ENCODE measurements at regions not wholly inside any gene's neighbourhood (a gene's known extent, or its start where the extent isn't known, plus 50 kb on each side); places are given as distances from the start of the nearest gene placed in this dataset.
A peak's percentile ranks its signal among the peaks of the same experiment; 100 is the strongest.
"Not testable (repeated sequence)": the region's sequence is repeated elsewhere in the genome, so short reads cannot be mapped to it uniquely, and the experiment has no call there.

DNA sequence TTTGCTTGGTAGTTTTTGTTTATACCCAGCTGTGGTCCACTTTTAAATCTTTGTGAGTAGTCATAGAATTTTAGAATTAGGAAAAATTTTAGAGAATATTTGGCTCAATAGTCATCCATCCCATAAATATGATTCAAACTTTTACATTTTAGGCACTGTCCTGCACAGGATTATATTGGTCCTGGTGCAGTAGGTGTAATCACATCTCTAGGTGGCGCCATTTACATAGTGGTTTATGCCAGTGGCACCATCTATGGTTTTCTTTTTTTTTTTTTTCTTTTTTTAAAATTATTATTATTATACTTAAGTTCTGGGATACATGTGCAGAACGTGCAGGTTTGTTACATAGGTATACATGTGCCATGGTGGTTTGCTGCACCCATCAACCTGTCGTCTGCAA lies 260.7 kb upstream of the KCNN2 start:
- H3K27ac ChIP-seq, result no peak overlapping the region
- H3K4me1 ChIP-seq (replicated peaks in 1 of 2), result peaks cover 0 to 6% of the 10 kb centered on the region in 2 donors
- peak in 3 of 8 experiments; percentile 26 to 68 (median 46) for ATAC-seq (replicated peaks in 6 of 8)
- H3K4me3 ChIP-seq, result no peak overlapping the region
- in situ Hi-C loops (cut with MboI; ENCODE audit: low pct_unique_long_range_greater_than_20kb in 2 of 9, low sequenced_read_pairs in 9 of 9, unreplicated experiment in 9 of 9), result no loop called here
- 0 to 60% (median 22%) methylated on average over 1 to 3 of the region's 3 CpGs; no CpG with 5 or more reads in 2 of the 10 experiments for WGBS, 10 experiments

DNA sequence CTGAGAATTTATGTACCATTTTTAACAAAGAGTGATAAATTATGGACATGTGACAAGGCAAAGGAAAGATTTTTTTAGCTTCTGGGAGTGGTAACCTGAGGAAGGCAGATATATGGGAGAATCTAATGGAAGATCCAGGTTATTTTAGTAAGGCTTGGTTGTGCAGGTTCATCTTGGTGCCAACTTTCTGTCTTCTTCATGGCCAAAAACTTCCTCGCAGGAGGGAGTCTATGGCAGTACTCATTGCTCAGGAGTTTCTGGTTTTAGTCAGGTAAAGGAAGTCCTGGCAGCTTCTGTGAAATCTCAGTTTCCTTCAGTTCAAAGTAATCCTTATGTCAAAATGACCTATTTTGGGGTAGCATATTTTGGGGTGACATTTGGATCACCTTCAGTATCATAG lies 248.3 kb upstream of the KCNN2 start:
- H3K27ac ChIP-seq, result no peak overlapping the region
- no peak for ATAC-seq (replicated peaks in 6 of 8)
- H3K4me3 ChIP-seq, result no peak overlapping the region
- in situ Hi-C loops (cut with MboI; ENCODE audit: low pct_unique_long_range_greater_than_20kb in 2 of 9, low sequenced_read_pairs in 9 of 9, unreplicated experiment in 9 of 9), result no loop called here
- 17 to 100% (median 90%) methylated on average over 1 of the region's 1 CpG; no CpG with 5 or more reads in 6 of the 10 experiments for WGBS, 10 experiments
- H3K4me1 ChIP-seq (replicated peaks in 1 of 2), result no peaks in the 10 kb centered on the region

DNA sequence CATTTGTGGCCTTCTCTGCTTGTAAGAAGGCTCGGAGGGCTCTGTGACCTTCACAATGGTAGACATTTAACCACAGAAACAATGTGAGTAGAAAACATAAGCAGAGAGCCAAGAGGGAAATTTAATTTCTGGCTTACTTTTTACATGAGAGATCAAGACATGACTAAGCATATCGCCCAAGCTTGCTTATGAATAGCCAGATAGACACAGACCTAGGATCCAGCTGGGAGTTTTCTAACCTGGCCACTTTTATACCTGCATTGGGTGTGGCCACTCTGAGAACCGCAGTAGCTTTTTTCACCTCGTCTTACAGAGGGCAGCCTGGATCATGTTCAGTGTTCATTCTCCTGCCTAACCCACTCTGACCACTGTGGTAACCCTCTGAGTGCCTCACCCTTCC lies 244.9 kb upstream of the KCNN2 start:
- Histone ChIP-seq H3K4me3 (no peak overlapping the region), H3K27ac (no peak overlapping the region), H3K4me1 (replicated peaks in 1 of 2) (no peaks in the 10 kb centered on the region)
- no peak for ATAC-seq (replicated peaks in 6 of 8)
- in situ Hi-C loops (cut with MboI; ENCODE audit: low pct_unique_long_range_greater_than_20kb in 2 of 9, low sequenced_read_pairs in 9 of 9, unreplicated experiment in 9 of 9), result no loop called here
- 7 to 90% (median 74%) methylated on average over 1 to 4 of the region's 4 CpGs; no CpG with 5 or more reads in 3 of the 10 experiments for WGBS, 10 experiments

DNA sequence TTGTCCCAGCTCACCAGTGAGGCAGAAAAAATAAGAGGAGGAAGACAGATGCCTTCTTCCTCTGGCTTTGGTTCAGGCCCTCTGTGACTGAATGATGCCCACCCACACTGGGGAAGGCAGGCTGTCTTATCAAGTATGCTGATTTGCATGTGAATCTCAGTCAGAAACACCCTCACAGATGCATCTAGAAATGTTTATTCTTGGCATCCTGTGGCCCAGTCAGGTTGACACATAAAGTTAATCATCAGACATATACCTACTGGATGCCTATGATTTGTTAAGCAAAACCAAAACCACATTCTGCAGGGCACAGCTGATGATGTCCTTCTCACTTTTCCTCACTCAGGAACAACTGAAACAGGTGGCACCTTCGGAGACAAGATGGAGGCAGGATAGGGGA lies 243.4 kb upstream of the KCNN2 start:
- in situ Hi-C loops (cut with MboI; ENCODE audit: low pct_unique_long_range_greater_than_20kb in 2 of 9, low sequenced_read_pairs in 9 of 9, unreplicated experiment in 9 of 9), result no loop called here
- Histone ChIP-seq H3K4me1 (replicated peaks in 1 of 2) (no peaks in the 10 kb centered on the region), H3K4me3 (no peak overlapping the region), H3K27ac (no peak overlapping the region)
- 0 to 57% (median 41%) methylated on average over 1 of the region's 1 CpG; no CpG with 5 or more reads in 4 of the 10 experiments for WGBS, 10 experiments
- no peak for ATAC-seq (replicated peaks in 6 of 8)

DNA sequence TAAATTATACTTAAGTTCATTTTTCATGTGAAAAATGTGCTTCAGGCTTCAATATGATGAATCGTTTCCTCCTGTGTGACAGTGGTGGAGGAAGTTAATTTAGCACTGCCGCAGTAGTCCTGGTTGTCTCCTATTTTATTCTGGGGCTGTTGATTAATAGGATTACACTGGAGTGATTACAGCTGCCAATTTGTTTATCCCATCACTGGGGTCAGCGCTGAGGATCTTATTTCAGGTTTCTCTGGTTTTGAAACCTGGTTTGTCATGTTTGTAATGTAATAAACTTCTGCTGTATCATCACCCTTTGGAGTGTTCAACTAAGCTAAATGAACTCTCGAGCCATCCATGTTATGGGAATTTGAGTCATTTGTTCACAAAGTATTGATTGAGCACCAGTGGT lies 241.7 kb upstream of the KCNN2 start:
- Histone ChIP-seq H3K27ac (no peak overlapping the region), H3K4me1 (replicated peaks in 1 of 2) (no peaks in the 10 kb centered on the region), H3K4me3 (no peak overlapping the region)
- in situ Hi-C loops (cut with MboI; ENCODE audit: low pct_unique_long_range_greater_than_20kb in 2 of 9, low sequenced_read_pairs in 9 of 9, unreplicated experiment in 9 of 9), result no loop called here
- peak in 1 of 8 experiments; percentile 45 for ATAC-seq (replicated peaks in 6 of 8)
- WGBS, 10 experiments, result 8 to 93% (median 61%) methylated on average over 2 to 4 of the region's 4 CpGs

DNA sequence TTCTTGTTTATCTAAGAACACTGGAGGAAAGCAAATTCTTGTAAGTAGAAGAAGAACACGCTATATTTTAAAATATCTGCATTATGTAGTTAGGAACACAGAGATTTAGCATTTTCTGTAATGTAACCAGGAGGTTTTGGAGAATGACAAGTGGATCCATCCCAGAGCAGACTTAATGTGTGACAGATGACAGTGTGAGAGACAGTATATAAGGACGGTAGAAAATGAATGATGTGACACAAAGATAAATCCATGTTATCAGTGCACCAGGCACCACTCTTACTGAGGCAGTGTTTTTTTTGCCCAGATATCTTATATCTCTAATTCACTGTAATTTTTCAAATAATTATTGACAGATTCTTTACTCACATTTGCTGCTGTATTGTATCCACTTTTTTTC lies 239.0 kb upstream of the KCNN2 start:
- in situ Hi-C loops (cut with MboI; ENCODE audit: low pct_unique_long_range_greater_than_20kb in 2 of 9, low sequenced_read_pairs in 9 of 9, unreplicated experiment in 9 of 9), result no loop called here
- H3K27ac ChIP-seq, result no peak overlapping the region
- H3K4me1 ChIP-seq (replicated peaks in 1 of 2), result no peaks in the 10 kb centered on the region
- no peak overlapping the region for H3K4me3 ChIP-seq
- ATAC-seq (replicated peaks in 6 of 8), result no peak
- WGBS, 10 experiments, result 0 to 100% (median 74%) methylated on average over 1 to 2 of the region's 2 CpGs; no CpG with 5 or more reads in 1 of the 10 experiments

DNA sequence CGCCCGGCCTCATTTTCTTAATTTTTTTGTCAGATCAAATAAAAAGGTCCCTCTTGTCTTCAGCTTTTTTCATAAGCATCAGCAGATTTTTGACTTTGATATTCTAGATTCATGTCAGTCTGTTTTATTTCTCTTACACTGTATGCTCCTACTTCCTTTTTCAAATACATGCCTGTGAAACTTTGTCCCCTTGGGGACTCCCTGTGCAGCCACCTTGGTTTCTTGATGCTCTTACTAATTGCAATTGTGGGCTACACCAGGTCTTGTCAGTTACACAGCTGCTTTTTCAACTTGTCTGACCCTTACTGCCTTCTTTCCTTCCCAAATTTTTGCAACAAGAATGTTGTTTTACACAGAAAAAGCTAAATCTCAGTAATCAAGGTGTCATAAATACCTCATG lies 238.2 kb upstream of the KCNN2 start:
- 80% methylated on average over 1 of the region's 2 CpGs; no CpG with 5 or more reads in 9 of the 10 experiments for WGBS, 10 experiments
- in situ Hi-C loops (cut with MboI; ENCODE audit: low pct_unique_long_range_greater_than_20kb in 2 of 9, low sequenced_read_pairs in 9 of 9, unreplicated experiment in 9 of 9), result no loop called here
- Histone ChIP-seq H3K27ac (no peak overlapping the region), H3K4me3 (no peak overlapping the region), H3K4me1 (replicated peaks in 1 of 2) (no peaks in the 10 kb centered on the region)
- ATAC-seq (replicated peaks in 6 of 8), result no peak

DNA sequence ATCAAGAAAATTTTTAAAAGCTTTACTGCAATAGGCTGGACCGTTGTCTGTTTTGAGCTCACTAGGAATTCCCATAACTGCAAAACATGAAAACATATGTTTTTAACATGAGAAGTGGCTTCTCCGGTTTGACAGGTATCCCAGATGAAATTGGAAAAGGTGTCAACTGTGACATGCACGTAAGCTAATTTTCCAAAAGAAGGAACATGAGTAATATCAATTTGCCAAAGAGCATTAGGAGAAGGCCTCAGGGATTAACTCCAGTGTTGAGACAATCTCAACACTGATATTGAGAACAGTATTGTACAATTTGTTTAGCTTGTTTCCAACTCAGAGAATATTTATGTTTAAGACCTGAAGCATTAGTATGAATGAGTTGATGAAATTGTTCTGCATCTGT lies 215.5 kb upstream of the KCNN2 start:
- Histone ChIP-seq H3K4me3 (no peak overlapping the region), H3K27ac (no peak overlapping the region), H3K4me1 (replicated peaks in 1 of 2) (no peaks in the 10 kb centered on the region)
- in situ Hi-C loops (cut with MboI; ENCODE audit: low pct_unique_long_range_greater_than_20kb in 2 of 9, low sequenced_read_pairs in 9 of 9, unreplicated experiment in 9 of 9), result no loop called here
- 8 to 86% (median 68%) methylated on average over 1 to 3 of the region's 3 CpGs for WGBS, 10 experiments
- no peak for ATAC-seq (replicated peaks in 6 of 8)

DNA sequence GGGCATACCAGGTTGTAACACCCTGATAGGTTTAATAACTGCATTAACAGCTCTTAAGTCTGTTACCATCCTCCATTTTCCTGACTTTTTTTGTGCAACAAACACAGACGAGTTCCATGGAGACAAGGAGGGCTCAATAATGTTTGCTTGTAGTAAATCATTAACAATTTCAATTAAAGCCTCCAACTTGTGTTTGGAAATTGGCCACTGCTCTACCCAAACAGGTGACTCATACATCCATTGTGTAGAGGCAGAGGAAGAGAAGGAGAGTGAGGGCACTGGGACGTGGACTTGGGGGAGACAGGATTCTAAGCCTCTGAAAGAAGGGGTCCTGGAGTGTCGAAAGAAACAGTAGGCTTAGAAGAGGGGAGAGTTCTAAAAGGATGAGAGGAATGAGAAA lies 213.6 kb upstream of the KCNN2 start:
- 0 to 100% (median 56%) methylated on average over 1 to 3 of the region's 3 CpGs; no CpG with 5 or more reads in 2 of the 10 experiments for WGBS, 10 experiments
- no peak for ATAC-seq (replicated peaks in 6 of 8)
- in situ Hi-C loops (cut with MboI; ENCODE audit: low pct_unique_long_range_greater_than_20kb in 2 of 9, low sequenced_read_pairs in 9 of 9, unreplicated experiment in 9 of 9), result no loop called here
- no peak overlapping the region for H3K4me3 ChIP-seq
- H3K4me1 ChIP-seq (replicated peaks in 1 of 2), result no peaks in the 10 kb centered on the region
- no peak overlapping the region for H3K27ac ChIP-seq

DNA sequence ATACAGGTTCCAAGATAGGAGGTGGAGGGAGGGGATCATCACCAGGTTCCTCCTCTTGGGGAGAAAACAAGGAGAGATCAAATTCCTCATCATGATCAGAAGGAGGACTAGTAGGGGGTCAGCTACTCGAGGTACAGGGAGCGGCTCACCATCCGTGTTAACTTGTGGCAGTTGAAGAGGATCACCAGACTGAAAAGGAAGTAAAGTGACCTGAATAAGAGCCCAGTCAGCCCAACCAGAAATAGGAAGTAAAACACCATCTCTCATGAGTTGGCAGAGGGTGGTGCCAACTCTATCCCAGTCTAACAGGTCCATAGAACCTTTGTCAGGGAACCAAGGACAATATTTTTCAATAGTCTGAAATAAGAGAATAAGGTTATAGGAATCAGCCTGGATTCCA lies 213.1 kb upstream of the KCNN2 start:
- in situ Hi-C loops (cut with MboI; ENCODE audit: low pct_unique_long_range_greater_than_20kb in 2 of 9, low sequenced_read_pairs in 9 of 9, unreplicated experiment in 9 of 9); H3K4me1 ChIP-seq (replicated peaks in 1 of 2); H3K27ac ChIP-seq; ATAC-seq (replicated peaks in 6 of 8); H3K4me3 ChIP-seq: not testable (repeated sequence)
- 20 to 86% (median 50%) methylated on average over 2 to 3 of the region's 3 CpGs; no CpG with 5 or more reads in 6 of the 10 experiments for WGBS, 10 experiments

DNA sequence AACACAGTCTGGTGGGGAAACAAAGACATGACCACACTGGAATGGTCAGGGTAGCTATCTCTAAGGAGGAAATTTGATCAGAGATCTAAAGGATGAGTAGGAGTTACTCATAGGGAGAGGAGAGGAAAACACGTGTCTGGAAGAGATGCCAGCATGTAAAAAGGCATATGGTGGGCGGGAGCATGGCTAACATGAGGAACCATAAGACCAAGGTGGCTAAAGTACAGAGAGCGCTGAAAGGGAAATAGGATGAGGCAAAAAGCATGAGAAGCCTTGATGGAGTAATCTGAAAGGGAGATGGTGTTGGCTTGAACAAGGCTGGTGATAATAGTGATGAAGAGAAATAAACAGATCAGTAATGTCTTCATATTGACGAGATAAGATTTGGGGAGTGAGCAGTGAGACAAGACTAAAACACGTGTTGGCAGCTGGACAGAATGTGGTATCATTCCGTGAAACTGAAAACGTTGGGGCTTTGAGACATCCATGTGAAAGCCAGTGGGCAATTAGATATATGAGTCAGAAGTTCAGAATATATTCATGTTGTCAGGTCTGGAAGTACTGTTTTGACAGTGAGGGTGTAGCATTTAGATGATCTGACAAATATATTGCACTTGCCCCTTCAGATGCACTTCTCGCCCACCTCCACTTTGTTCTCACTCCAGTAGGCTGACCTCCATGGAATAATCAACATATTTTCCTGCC lies 209.1 kb upstream of the KCNN2 start:
- WGBS, 10 experiments, result 19 to 90% (median 59%) methylated on average over 1 to 8 of the region's 8 CpGs
- Histone ChIP-seq H3K4me3 (no peak overlapping the region), H3K27ac (no peak overlapping the region), H3K4me1 (replicated peaks in 1 of 2) (no peaks in the 10 kb centered on the region)
- in situ Hi-C loops (cut with MboI; ENCODE audit: low pct_unique_long_range_greater_than_20kb in 2 of 9, low sequenced_read_pairs in 9 of 9, unreplicated experiment in 9 of 9), result no loop called here
- ATAC-seq (replicated peaks in 6 of 8), result no peak

DNA sequence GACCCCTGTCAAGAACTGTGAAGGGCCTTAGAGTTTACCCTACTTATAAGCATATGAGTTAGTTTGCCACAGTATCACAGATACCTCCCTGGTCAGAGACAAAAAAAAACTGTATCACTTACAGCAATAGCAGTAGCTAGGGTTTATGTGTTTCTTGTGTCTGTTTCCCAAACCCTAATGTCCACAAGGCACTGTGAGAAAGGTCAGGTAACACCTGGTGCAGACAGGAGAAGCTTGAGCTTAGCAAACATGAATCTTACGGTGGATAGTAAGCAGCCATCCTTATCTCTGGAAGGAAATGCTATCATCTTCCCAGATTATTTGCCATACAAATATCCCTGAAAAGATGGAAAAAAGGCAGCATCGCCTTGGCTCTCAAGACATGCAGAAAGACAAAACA lies 208.5 kb upstream of the KCNN2 start:
- WGBS, 10 experiments, result 56 to 94% (median 79%) methylated on average over 1 to 2 of the region's 2 CpGs; no CpG with 5 or more reads in 4 of the 10 experiments
- no peak overlapping the region for H3K4me3 ChIP-seq
- H3K27ac ChIP-seq, result no peak overlapping the region
- no peaks in the 10 kb centered on the region for H3K4me1 ChIP-seq (replicated peaks in 1 of 2)
- in situ Hi-C loops (cut with MboI; ENCODE audit: low pct_unique_long_range_greater_than_20kb in 2 of 9, low sequenced_read_pairs in 9 of 9, unreplicated experiment in 9 of 9), result no loop called here
- no peak for ATAC-seq (replicated peaks in 6 of 8)

DNA sequence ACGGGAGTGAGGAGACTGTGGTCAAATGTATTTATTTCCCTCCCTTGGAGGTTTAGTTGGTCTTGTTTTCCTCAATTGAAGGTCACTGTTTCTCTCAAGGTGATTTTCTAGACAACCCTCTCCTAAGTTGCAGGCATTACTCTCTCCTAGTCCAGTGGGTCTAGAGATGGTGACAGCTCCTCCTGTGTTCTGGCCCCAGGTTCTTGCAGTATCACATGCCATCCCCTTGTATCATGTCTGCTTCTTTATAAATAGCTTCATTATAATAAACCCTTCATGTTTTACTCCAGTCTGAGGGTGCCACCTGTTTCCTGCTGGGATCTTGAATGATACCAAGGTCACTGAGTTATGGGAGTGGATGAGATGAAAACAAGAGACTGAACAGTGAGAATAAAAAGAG lies 208.0 kb upstream of the KCNN2 start:
- ATAC-seq (replicated peaks in 6 of 8), result no peak
- Histone ChIP-seq H3K4me3 (no peak overlapping the region), H3K4me1 (replicated peaks in 1 of 2) (no peaks in the 10 kb centered on the region), H3K27ac (no peak overlapping the region)
- 0 to 100% (median 60%) methylated on average over 1 of the region's 1 CpG; no CpG with 5 or more reads in 5 of the 10 experiments for WGBS, 10 experiments
- in situ Hi-C loops (cut with MboI; ENCODE audit: low pct_unique_long_range_greater_than_20kb in 2 of 9, low sequenced_read_pairs in 9 of 9, unreplicated experiment in 9 of 9), result no loop called here

DNA sequence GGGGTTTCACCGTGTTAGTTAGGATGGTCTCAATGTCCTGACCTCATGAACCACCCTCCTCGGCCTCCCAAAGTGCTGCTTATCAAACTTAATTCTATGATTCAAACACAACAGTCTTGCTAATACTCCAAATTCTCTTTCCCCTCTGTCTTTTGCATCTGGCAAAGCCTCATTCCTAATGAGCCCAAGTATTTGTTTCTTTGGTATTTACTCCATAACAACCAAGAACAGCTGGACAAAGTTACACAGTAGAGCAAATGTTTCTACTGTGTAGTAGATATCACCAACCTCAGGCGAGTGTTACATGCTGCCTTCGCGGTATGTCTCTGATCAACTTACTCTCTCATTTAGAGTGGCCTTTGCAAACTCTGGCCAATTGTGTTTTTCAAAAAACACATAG lies 195.8 kb upstream of the KCNN2 start:
- Histone ChIP-seq H3K4me3 (no peak overlapping the region), H3K27ac (no peak overlapping the region), H3K4me1 (replicated peaks in 1 of 2) (no peaks in the 10 kb centered on the region)
- WGBS, 10 experiments, result 0 to 100% (median 83%) methylated on average over 1 to 5 of the region's 5 CpGs
- no peak for ATAC-seq (replicated peaks in 6 of 8)
- in situ Hi-C loops (cut with MboI; ENCODE audit: low pct_unique_long_range_greater_than_20kb in 2 of 9, low sequenced_read_pairs in 9 of 9, unreplicated experiment in 9 of 9), result no loop called here

All from motor neuron (in vitro differentiated cells).